ENCODE measurements at regions not wholly inside any gene's neighbourhood (a gene's known extent, or its start where the extent isn't known, plus 50 kb on each side); places are given as distances from the start of the nearest gene placed in this dataset.

DNA sequence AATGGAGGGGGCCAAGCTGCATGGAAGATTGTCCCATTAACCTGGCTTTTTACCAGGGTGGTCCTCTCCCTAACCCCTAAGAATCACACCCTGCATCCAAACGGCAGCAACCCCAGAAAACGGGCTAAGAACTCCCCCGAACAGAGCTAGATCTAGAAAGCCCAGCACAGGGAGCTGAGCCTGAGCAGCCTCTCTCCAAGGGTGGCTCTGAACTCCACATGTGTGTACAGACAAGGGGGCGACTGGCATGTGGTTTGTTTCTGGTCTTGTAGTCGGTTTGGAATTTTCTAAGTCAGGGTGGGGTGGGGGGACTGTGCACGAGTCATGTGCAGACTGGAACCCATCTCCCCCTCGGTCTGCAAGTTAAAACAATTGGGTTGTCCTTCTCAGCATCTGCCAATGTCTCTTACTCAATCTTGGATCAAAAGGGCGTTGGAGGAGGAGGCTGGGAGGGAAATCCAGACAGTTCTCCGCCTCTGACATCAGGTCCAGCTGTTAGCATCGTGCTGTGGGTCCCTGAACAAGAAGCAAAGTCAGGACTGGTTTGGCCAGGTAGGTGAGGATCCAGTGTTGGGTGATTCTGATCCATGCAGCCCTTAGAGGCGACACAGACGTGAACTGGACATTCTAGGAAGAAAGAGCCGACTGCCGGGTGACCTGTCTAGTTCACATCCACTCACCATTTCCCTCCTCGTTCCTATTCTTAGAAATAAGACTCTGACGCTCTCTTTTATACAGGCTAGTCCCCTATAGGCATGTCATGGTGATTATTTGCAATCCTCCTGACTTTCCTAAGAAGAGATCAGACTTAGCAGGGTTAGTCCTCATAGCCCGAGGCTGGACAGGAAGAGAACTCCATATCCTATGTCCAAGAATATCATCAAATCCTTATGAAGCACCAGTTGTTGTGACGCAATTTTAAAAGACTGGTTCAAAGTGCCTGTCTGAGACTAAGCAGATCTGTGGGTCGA lies 381.8 kb downstream of the SOX9 start:
- CTCF ChIA-PET = no interaction called here
- ATAC-seq = no peak
- no peaks in the 10 kb centered on the region for H3K36me3 Mint-ChIP-seq (ENCODE audit: low read depth)

DNA sequence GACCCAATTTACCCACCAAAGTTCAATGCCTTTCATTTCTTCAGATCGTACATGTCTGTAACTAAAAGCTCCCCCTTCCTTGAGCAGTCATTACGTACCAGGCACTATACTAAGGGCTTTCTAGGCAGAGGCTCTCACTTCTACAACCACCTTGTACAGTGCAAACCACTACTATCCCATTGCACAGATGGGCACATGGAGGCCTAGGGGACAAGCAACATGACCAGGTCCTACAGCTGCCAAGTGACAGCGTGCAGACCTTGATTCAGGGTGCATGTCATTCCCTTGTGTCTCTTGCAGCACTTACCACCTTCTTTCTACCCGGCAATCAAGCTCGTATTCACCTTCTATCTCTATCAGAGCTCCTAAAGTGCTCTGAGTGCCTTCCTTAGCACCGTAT lies 382.7 kb downstream of the SOX9 start:
- Mint-ChIP-seq H3K9me3 (ENCODE audit: insufficient read depth) (no peaks in the 10 kb centered on the region), H3K4me3 (no peak overlapping the region), H3K36me3 (ENCODE audit: low read depth) (no peaks in the 10 kb centered on the region), H3K27me3 (ENCODE audit: low read depth) (no peaks in the 10 kb centered on the region), H3K27ac (no peak overlapping the region), H3K4me1 (ENCODE audit: low read depth) (no peaks in the 10 kb centered on the region)
- ChIA-PET POLR2A (no interaction called here), CTCF (no interaction called here)
- ATAC-seq (no peak), DNase-seq (no peak)

More for the DNA sequence above, 381.8 kb downstream of the SOX9 start:
- Mint-ChIP-seq H3K9me3 (ENCODE audit: insufficient read depth) (no peaks in the 10 kb centered on the region), H3K27ac (no peak overlapping the region), H3K27me3 (ENCODE audit: low read depth) (no peaks in the 10 kb centered on the region), H3K4me3 (no peak overlapping the region), H3K4me1 (ENCODE audit: low read depth) (no peaks in the 10 kb centered on the region)
- POLR2A ChIA-PET = no interaction called here
- DNase-seq = no peak

DNA sequence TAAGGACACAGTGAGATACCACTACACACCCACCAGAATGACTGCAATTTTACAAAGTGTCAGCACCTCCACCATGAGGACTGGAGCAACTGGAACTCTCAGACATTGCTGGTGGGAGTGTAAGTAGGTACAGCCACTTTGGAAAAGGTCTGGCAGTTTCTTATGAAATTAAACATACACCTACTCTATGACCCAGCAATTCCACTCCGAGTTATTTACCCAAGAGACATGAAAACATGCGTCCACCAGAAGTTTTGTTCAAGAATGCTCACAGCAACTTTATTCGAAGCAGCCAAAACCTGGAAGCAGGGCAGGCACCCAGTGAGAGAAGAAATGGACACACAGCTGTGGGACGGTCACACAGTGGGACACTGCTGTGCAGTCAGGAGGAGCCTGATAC lies 384.0 kb downstream of the SOX9 start:
- ChIA-PET CTCF (no interaction called here), POLR2A (no interaction called here)
- H3K27ac Mint-ChIP-seq = no peak overlapping the region
- DNase-seq (no peak), ATAC-seq (no peak)
- H3K36me3 Mint-ChIP-seq (ENCODE audit: low read depth) = no peaks in the 10 kb centered on the region
- no peaks in the 10 kb centered on the region for H3K27me3 Mint-ChIP-seq (ENCODE audit: low read depth)
- no peaks in the 10 kb centered on the region for H3K4me1 Mint-ChIP-seq (ENCODE audit: low read depth)
- H3K4me3 Mint-ChIP-seq = no peak overlapping the region
- H3K9me3 Mint-ChIP-seq (ENCODE audit: insufficient read depth) = no peaks in the 10 kb centered on the region

DNA sequence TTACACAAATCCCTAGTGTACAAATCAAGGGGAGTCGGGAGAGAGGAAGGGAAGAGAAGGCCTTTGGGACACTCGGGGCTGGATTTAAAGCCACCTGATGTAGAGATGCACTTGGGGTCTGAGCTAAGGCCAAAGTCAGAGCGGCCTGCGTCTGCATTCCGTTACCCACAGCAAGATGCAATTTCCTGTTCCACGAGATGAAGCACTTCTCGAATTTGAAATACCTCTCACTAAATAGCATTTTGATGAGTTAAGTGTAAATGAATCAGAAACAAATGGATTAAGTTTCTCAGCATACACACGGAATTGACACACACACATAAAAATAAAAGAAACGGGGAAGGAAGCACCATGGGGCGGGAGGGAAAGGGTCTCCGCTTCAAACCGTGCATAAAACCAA lies 386.0 kb downstream of the SOX9 start:
- DNase-seq = no peak
- ATAC-seq = no peak
- H3K36me3 Mint-ChIP-seq (ENCODE audit: low read depth) = no peaks in the 10 kb centered on the region
- no peaks in the 10 kb centered on the region for H3K27me3 Mint-ChIP-seq (ENCODE audit: low read depth)
- H3K4me1 Mint-ChIP-seq (ENCODE audit: low read depth) = no peaks in the 10 kb centered on the region
- no peak overlapping the region for H3K27ac Mint-ChIP-seq
- no peak overlapping the region for H3K4me3 Mint-ChIP-seq
- ChIA-PET POLR2A (no interaction called here), CTCF (no interaction called here)
- H3K9me3 Mint-ChIP-seq (ENCODE audit: insufficient read depth) = no peaks in the 10 kb centered on the region

DNA sequence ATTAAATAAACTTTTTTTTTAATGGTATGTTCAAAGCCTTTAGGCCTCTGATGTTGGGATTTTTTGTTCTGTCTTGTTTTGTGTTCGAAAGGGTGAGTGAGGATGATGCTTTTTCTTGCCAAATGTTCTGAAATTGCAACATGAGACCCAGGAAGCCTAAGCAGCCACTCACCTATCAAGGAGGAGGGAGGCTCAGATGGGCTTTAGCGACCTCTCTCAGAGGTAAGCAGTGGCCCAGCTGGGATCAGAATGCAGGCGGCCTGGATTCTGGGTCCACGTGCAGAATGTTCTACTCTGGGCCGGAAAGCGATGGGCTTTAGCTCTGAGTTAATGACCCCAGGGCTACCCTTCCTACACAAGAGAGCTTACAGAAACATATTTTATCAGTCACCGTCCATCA lies 386.6 kb downstream of the SOX9 start:
- Mint-ChIP-seq H3K4me1 (ENCODE audit: low read depth) (no peaks in the 10 kb centered on the region), H3K27ac (no peak overlapping the region), H3K36me3 (ENCODE audit: low read depth) (no peaks in the 10 kb centered on the region), H3K4me3 (no peak overlapping the region), H3K9me3 (ENCODE audit: insufficient read depth) (no peaks in the 10 kb centered on the region), H3K27me3 (ENCODE audit: low read depth) (no peaks in the 10 kb centered on the region)
- CTCF ChIA-PET = no interaction called here
- POLR2A ChIA-PET = no interaction called here
- DNase-seq = no peak
- ATAC-seq = no peak

DNA sequence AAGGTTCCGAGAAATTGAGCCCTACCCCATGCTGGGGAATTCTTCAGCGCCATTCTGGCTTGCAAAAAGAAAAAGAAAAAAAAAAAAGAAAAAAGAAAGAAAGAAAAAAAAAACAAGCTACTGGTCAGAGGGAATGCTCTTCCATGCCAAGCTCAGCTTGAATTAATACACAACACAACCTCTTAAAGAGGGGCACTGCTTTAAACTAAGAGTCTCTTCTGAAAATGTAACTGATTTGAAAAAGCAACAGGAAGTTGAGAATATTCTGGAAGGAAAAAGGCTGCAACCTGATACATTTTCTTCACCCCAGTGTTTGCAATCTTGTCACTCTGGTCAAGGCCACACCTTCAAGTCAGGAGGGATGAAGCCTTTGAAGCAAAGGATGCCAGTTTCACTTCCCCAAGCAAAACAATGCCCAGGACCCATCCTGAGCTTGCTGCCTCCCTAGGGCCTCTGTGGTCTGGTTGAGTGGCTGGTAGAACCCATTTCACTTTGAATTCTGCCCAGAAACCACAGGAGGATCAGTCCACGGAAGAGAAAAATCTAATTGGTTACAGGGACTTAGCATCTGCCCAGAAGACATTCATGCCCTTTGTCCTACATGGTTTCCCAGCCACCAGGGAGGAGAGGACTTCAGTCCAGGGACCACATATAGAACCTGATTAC lies 389.7 kb downstream of the SOX9 start:
- POLR2A ChIA-PET = no interaction called here
- no peak for DNase-seq
- no peak overlapping the region for H3K27ac Mint-ChIP-seq
- no peaks in the 10 kb centered on the region for H3K4me1 Mint-ChIP-seq (ENCODE audit: low read depth)
- H3K36me3 Mint-ChIP-seq (ENCODE audit: low read depth) = no peaks in the 10 kb centered on the region
- no peak for ATAC-seq
- no peaks in the 10 kb centered on the region for H3K9me3 Mint-ChIP-seq (ENCODE audit: insufficient read depth)
- no peaks in the 10 kb centered on the region for H3K27me3 Mint-ChIP-seq (ENCODE audit: low read depth)
- CTCF ChIA-PET = no interaction called here
- H3K4me3 Mint-ChIP-seq = no peak overlapping the region

DNA sequence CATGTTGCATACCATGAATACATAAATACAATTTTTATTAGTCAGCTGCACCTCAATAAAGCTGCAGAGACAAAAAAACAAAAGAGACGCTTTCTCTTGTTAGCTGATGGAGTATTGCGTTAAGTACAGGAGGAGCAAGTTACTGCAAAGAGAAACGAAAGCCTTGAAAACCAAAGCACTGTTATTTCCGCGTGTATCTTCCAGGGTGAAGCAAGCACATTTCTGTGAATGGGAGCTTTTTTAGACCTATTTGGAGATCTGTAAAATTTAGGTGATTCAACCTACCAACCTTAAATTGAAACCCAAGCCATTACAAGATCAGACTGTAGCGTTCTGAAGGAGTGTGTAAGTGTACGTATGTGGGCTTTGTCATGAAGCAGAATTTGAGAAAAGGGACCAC lies 390.4 kb downstream of the SOX9 start:
- Mint-ChIP-seq H3K36me3 (ENCODE audit: low read depth) (no peaks in the 10 kb centered on the region), H3K9me3 (ENCODE audit: insufficient read depth) (no peaks in the 10 kb centered on the region), H3K4me1 (ENCODE audit: low read depth) (no peaks in the 10 kb centered on the region), H3K27me3 (ENCODE audit: low read depth) (no peaks in the 10 kb centered on the region), H3K27ac (no peak overlapping the region), H3K4me3 (no peak overlapping the region)
- ATAC-seq (no peak), DNase-seq (no peak)
- ChIA-PET POLR2A (no interaction called here), CTCF (no interaction called here)

DNA sequence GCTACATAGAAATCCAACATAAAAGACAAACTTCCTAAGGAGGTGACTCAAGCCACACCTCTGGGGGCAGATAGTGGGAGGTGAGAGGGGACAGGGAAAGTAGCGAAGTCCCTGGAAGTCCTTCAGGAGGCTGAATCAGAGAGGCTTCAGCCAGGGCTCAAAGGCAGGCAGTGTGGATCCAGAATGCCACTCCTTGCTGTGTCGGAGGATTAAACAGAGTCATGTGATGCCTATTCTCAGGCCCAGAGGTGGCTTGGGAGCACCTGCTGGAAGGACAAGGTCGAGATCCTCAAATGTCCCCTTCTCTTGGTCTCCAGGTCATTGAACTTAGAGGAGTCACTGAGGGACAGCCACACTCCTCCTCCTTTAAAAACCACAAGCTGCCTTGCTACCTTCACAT lies 391.1 kb downstream of the SOX9 start:
- DNase-seq (no peak), ATAC-seq (no peak)
- Mint-ChIP-seq H3K27me3 (ENCODE audit: low read depth) (no peaks in the 10 kb centered on the region), H3K4me3 (no peak overlapping the region), H3K27ac (no peak overlapping the region), H3K36me3 (ENCODE audit: low read depth) (no peaks in the 10 kb centered on the region), H3K9me3 (ENCODE audit: insufficient read depth) (no peaks in the 10 kb centered on the region), H3K4me1 (ENCODE audit: low read depth) (no peaks in the 10 kb centered on the region)
- POLR2A ChIA-PET = no interaction called here
- CTCF ChIA-PET = no interaction called here

DNA sequence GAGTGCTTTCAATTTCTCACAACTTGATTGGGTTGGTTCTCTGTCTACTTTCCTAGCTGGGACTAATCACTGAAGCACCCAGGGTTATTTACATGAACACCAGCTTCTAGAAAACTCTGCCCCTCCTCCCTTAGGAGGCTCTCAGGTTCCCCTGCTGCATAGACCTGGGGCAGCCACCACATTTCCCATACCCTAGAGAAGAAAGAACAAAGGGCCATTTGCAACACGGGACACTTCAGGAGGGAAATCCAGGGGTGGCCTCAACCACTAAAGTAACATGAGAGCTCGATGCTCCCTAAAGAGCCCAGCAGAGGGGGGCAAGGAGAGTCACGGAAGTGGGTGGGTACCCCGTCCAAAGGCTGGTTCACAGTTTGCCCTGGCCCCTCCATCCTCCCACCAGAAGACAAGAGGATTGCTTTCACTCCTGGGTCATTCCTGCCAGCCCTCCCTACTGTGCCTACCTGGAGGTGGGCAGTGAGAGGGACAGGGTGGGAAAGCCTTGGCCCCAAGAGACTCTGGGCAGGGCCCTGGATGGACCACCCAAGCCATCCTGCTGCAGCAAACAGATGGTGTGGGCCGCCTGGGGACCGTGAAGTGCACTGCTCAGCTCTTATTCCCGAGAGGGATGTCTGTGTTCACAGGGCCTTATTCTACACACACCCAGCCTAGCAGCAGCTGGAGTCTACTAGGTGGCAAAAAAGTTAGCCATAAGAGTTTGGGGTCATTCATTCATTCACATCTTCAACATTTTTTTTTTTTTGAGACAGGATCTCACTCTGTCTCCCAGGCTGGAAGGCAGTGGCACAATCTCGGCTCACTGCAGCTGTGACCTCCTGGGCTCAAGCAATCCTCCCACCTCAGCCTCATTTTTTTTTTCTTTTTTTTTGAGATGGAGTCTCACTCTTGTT lies 392.1 kb downstream of the SOX9 start:
- POLR2A ChIA-PET = no interaction called here

DNA sequence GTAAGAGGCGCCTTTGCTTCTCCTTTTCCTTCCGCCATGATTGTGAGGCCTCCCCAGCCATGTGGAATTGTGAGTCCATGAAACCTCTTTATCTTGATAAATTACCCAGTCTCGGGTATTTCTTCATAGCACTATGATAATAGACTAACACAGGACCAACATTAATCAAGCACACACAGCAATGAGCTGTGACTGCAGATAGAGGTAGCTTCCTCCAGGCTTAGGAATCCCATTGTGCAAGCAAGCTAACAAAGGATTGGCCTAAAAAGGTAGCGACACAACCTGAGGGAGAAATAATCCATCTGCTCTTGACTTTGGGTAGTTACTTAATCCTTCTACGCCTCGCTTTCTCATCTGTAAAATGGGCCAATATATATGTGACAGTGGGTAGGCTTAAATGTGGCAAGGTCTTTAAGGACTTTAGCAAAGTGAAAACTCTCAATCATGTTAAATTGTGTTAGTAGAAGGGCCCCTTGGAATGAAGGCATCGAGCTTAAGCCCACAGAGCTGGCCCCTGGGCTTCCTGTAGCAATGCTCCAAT lies 393.6 kb downstream of the SOX9 start:
- no peaks in the 10 kb centered on the region for H3K4me1 Mint-ChIP-seq (ENCODE audit: low read depth)
- DNase-seq (no peak), ATAC-seq (no peak)
- H3K36me3 Mint-ChIP-seq (ENCODE audit: low read depth) = no peaks in the 10 kb centered on the region
- peaks cover 7% of the 10 kb centered on the region for H3K27me3 Mint-ChIP-seq (ENCODE audit: low read depth)
- CTCF ChIA-PET = no interaction called here
- POLR2A ChIA-PET = no interaction called here
- H3K9me3 Mint-ChIP-seq (ENCODE audit: insufficient read depth) = no peaks in the 10 kb centered on the region
- H3K27ac Mint-ChIP-seq = no peak overlapping the region
- no peak overlapping the region for H3K4me3 Mint-ChIP-seq

More for the DNA sequence above, 392.1 kb downstream of the SOX9 start:
- DNase-seq (no peak), ATAC-seq (no peak)
- Mint-ChIP-seq H3K27me3 (ENCODE audit: low read depth) (peaks cover under 1% of the 10 kb centered on the region), H3K4me1 (ENCODE audit: low read depth) (no peaks in the 10 kb centered on the region), H3K4me3 (no peak overlapping the region), H3K9me3 (ENCODE audit: insufficient read depth) (no peaks in the 10 kb centered on the region), H3K27ac (no peak overlapping the region), H3K36me3 (ENCODE audit: low read depth) (no peaks in the 10 kb centered on the region)
- CTCF ChIA-PET = no interaction called here

DNA sequence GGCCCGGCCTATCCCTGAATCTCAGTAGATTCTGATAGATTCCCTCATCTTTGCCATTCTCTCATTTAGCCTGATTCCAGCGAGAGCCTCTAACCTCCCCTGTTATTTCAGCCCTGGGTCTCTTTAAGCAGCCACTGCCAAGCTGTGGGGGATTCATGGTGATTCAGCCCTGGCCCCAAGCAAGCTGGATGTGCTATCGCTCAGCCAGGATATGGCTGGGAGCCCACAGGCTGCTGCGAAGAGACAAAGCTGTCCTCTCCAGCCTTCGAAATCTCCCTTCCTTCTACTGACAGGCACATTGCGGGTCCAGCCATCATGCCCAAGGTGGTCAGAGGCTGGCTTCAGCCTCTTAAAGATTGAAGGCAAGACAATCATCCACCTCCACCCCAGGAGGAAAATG lies 394.1 kb downstream of the SOX9 start:
- H3K27me3 Mint-ChIP-seq (ENCODE audit: low read depth) = peaks cover 7% of the 10 kb centered on the region
- CTCF ChIA-PET = no interaction called here
- POLR2A ChIA-PET = no interaction called here

More for the DNA sequence above, 394.1 kb downstream of the SOX9 start:
- Mint-ChIP-seq H3K36me3 (ENCODE audit: low read depth) (no peaks in the 10 kb centered on the region), H3K4me1 (ENCODE audit: low read depth) (no peaks in the 10 kb centered on the region), H3K9me3 (ENCODE audit: insufficient read depth) (no peaks in the 10 kb centered on the region), H3K27ac (no peak overlapping the region), H3K4me3 (no peak overlapping the region)
- DNase-seq (no peak), ATAC-seq (no peak)
